Activated T-cell treated with anti-CD3 and anti-CD28 coated beads for 24 hours (primary cell): ENCODE measurements at regions not wholly inside any gene's neighbourhood (a gene's known extent, or its start where the extent isn't known, plus 50 kb on each side); places are given as distances from the start of the nearest gene placed in this dataset.
"Not testable (repeated sequence)": the region's sequence is repeated elsewhere in the genome, so short reads cannot be mapped to it uniquely, and the experiment has no call there.

Experiments used
- DNase-seq: peaks from one replicate; pipeline ENCODE4 v3.0.0-alpha.2; 2020; ENCODE audit warnings: low read depth

DNA sequence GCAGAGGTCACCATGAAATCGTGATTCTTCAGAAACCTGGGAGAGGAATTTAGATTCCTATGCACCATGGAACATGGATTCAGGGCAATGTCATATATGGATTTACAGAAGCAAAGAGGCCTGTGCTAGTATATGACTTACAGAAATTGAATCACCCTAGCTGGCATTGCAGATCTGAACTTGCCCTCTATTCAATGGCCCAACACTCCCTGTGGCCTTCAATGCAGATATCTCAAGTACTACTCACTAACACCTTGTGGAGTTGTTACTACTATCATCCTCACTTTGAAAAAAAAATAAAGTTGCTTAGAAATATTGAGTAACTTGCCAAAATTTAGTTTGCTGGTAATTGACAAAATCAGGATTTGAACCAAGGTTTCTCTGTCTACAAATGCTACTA, 305.4 kb upstream of the SLITRK1 start:
- no peak for DNase-seq

DNA sequence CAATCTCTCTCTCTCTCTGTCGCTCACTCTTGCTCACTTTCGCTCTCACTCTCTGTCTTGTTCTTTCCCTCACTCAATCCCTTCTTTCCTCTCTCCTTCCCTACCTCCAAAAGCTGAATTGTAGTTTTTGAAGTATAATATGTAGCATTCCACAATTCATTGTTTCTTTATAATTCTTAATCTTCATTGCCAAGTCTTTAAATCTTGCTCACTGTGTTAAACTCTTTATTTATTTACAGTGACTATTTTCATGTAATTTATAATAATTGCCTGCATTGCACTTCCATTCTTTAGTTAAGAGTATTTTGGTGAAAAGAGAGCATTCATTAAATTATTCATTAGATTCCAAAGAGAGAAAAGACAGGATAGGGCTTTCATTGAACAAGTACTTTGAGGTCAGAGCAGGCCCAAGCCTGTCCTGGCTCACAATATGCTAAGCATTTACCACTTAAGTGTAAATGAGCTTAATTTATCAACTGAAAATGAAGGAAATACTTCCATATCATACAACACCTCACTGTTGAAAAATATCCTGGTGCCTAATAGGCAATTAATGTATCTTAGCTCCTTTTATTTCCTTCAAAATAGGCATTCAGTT, 257.4 kb upstream of the SLITRK1 start:
- DNase-seq, result no peak

DNA sequence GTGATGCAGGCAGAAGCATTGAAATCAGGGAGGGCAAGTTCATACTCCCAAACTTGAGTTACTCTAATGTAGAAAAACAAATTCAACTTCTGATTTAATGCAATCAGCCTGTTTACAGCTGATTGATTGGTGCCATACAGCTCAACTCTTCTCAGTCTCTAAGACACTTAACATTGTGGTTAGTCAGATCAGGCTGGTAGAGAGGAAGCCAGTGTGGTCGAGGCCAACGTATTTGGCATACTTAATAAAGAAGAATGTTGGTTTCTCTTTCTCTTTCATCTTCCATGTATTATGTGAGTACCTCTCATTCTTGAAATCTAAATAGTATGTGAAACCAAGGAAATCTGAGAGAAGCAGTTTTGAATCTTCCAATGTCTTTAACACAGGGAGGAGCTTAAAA, 255.0 kb upstream of the SLITRK1 start:
- peak; percentile 27 for DNase-seq

DNA sequence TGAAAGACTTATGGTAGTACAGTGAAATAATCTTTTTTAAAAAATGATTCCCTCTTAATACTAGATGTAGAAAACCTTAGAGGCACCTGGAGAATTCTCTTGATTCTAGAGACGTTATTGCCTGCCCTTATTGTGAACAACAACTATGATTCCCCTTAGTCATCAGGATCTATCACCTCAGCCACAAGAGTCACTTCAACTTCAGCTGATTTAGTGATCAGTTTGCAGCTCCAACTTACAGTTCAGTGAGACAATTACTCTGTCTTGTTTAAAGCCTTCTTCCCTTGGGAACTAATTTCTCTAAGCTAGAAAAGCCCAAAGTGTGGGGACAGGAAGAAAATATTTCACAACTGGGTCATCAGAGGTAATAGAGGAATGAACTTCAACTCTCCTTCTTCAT, 254.3 kb upstream of the SLITRK1 start:
- no peak for DNase-seq

DNA sequence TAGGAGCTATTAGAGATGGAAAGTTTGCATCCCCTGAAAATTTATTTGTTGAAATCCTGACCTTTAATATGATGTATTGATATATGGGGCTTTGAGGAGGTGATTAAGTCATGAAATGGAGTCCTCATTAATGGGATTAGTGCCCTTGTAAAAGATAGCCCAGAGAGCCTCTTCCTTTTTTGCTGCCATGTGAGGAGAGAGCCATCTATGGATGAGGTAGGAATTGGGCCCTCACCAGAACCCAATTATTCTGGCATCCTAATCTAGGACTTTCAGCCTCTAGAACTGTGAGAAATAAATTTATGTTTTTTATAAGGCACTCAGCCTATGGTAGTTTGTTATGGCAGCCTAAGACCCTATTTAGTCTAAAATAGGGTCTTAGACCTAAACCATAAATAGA, 250.2 kb upstream of the SLITRK1 start:
- DNase-seq, result no peak

DNA sequence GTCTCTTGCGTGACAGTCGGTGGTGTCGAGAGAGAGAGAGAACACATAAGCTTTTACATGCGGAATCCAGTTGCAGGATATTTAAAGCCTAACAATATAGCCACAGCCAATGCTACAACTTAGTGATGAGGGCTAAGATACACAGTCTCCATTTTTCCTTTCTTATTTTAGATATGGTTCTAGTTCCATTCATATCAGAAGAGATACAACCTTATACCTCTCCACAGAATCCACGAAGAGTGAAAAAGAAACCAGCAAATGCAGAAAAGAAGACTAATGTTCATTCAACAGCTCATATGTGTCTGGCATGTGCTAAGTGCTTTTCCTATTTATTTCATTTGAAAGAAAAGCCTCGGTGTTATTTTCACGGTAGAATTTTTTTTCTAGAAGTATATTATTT, 249.0 kb upstream of the SLITRK1 start:
- no peak for DNase-seq

DNA sequence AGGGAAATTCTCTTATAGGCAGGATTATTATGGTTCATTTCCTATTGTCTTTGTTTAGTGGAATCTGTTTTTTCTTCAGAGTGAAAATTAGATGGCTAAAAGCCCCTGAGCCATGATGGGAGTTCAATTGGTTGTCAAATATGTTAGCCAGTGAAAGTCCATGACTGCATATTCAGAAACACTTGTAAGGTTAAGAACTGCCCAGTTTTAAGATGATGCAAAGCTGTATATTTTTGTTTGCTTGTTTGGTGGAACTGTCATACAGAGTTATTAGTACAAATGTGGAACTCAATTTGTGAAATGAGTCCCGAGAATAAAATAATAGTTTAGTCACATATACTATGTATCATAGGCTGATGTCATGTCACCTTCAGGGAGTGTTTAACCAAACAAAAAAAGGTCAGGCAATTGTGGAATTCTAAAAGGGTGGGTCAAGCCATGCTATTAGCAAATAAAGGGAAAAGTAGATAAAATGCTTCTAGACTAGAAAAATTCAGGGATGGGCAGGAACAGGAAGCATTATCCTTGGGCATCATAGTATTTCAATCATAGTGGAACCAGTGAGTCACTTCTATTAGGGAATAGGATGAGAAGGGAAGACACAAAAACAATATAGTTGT, 248.3 kb upstream of the SLITRK1 start:
- DNase-seq, result no peak

DNA sequence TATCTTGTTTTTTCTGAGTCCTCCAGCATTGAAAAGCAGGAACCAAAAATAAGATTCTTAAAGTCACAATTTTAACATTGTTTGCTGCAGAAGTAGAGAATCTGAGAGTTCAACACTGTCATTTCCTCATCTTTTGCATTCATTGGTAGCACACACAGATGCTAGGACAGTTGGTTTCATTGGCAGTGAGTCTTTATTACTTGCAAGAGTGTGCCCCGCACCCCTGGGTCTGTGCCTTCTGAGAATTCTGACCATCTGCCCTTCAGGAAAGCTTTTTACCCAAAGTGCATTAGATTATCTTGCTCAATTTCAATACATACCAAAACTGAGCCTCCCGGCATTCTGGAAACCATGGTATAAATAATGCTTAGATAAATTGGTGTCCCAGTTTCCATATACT, 247.7 kb upstream of the SLITRK1 start:
- DNase-seq, result no peak

DNA sequence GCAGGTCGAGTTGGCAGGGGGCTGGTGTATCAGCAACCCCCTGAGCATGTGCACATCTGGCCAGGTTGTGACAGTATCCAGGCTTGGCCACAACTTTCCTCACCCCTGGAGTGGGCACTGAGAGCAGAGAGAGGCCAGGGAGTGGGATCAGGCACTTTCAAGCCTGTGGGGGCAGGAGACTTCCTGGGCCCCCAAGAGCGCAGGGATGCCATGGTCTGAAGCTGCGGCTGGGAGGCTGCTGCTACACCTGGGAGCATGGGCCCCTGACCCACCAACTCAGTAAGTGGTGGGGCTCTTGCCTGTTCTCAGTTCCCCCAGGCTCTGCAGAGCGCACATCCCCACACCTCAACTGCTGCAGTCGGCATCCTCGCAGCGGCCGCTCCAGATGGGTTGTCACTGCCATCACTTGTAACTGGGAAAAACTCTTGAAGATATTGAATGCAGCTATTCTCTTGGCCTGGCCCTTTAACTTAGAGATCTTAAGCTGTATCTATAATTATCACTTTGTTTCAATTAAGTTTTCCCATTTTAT, 245.4 kb upstream of the SLITRK1 start:
- no peak for DNase-seq

DNA sequence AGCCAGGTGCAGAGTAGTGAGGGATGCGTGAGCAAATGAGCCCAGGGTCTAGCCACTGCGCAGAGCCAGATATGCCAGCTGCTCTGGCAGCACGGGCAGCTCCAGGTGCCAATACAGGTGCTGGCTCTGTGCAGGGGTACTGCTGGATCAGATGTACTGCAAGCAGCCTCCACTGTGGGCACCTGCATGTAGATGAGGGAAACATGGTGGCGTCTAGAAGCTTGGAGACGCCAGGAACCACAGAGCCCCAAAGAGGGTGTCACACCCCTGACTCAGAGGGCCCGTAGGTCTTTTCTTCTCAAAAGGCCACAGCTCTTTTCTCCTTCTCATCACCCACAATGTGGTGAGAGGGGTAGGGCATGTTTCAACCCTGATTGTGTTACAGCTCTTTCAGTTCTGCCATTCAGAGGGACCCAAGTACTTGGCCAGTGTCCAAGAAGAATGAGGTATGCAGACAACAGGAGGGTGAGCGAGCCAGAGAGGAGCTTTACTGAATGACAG, 244.4 kb upstream of the SLITRK1 start:
- DNase-seq, result no peak

DNA sequence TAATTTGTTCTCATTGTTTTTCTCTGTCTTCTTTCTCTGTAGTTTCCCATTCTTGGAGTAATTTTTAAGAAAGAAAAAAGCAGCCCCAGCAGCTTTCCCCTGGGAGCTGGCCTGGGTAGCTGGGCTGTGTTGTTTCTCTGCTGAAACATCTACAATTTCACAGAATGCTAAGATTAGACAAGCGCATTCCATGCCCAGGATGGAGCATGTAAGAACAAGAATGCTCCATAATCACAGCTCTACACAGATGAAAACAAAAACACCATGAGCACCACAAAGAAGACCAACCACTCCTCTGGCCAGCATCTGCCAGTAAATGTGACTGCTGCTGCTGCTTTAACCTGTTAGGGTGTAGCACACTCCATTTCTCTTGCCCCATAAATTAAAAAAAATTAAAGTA, 239.2 kb upstream of the SLITRK1 start:
- no peak for DNase-seq

DNA sequence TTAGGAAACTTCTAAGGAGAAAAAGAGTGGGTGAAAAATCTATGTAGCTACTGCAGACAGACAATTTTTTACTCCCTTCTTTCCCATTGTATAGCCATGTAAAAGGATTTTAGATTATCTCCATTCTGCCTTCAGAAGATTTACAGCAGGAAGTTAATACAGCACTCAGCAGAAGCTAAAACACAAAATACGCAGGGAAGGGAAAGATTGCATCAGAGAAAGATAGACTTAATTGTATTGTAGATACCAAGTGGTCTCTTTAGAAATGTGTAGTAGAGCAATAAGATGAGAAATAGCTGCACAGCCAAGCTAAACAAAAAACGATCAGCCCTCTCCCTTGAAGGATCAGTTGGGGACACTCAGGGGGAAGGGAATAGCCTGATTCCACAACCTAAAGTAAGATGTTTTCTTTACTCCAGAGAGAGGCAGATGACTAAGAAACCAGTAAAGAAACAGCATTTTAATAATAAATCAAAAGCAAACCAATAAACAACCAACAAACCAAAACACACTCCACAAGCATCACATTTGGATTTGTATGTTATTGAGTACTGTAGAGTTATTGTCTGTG, 236.7 kb upstream of the SLITRK1 start:
- DNase-seq, result no peak

DNA sequence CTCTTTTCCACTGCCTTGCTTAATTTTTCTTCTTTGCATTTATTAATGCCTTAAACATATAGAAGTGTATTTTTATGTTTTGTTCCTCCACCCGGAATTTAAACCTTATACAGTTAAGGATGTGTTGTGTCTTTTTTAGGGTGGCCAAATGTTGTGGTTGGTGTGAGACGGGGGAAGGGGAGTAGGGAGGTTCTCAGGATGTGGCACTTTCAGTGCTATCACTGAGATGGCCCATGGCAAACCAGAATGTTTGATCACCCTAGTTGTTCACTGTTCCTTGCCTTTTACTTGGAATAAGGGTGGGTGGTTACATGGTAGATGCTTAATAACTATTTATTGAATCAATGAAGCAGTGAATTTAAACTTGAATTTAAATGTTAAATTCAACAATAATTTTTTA, 216.0 kb upstream of the SLITRK1 start:
- DNase-seq, result no peak

DNA sequence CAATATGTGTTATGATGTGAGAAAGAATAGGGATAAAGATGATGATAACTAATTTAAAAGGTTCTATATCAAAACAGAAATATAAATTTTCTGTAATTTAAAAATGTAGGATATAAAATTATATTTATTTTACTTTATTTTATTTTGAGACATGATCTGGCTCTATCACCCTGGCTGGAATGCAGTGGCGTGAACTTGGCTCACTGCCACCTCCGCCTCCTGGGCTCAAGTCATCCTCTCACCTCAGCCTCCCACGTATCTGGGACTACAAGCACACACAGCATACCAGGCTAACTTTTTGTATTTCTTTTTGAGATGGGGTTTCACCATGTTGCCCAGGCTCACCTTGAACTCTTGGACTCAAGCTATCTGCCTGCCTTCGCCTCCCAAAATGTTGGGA, 214.9 kb upstream of the SLITRK1 start:
- DNase-seq, result no peak

DNA sequence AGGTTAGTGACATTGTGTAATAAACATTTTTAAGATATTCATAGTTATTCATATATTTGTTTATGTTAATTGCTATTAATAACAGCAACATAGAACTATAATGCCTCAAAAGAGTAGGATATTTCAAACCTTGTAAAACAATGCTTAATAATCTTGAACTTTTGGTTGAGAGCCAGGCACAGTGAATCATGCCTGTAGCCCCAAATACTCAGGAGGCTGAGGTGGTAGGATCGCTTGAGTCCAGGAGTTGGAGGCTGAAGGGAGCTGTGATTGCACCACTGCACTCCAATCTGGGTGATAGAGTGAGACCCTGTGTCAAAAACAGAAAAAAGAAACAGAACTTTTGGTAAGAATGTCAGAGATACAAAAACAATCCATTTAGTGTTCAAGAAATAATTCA, 213.9 kb upstream of the SLITRK1 start:
- no peak for DNase-seq

DNA sequence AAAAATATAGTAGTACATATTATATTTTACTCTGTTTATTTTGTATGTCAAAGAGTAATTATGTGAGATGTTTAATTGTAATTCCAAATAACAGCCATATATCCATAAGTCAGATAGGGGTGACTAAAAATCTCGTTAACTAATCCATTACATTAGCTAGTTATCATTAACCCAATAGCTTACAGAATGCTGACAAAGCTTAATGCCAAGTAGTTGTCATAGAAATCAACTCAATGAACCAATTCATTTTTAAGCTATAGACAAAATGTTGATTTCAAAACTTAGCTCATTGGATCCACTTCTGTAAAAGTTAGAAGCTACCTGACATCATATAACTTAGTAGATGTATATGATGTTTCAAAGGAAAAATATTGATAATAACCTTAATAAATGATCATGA, 206.7 kb upstream of the SLITRK1 start:
- no peak for DNase-seq

DNA sequence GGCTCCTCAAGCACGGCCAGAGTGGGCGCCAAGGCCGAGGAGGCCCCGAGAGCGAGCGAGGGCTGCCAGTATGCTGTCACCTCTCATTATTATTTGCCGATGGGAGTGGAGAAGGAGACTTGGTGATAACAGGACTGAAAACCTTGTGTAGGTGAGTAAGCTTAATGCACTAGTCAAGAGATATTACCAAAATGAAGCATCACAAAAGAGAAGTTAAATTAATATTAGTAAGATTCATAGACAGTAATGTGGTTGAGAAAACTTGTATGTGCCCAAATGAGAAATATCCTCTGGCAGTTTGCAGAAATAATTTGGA, 204.5 kb upstream of the SLITRK1 start:
- no peak for DNase-seq

DNA sequence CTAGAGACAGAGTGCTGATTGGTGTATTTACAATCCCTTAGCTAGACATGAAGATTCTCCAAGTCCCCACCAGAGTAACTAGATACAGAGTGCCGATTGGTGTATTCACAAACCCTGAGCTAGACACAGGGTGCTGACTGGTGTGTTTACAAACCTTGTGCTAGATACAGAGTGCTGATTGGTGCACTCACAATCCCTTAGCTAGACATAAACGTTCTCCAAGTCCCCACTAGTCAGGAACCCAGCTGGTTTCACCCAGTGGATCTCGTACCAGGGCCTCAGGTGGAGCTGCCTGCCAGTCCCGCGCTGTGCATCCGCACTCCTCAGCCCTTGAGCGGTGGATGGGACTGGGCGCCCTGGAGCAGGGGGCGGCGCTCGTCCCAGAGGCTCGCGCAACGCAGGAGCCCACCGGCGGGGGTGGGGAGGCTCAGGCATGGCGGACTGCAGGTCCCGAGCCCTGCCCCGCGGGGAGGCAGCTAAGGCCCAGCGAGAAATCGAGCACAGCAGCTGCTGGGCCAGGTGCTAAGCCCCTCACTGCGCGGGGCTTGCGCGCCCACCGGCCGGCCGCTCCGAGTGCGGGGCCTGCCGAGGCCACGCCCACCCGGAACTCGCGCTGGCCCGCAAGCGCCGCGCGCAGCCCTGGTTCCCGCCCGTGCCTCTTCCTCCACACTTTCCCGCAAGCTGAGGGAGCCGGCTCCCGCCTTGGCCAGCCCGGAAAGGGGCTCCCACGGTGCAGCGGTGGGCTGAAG, 204.0 kb upstream of the SLITRK1 start:
- not testable (repeated sequence) for DNase-seq

DNA sequence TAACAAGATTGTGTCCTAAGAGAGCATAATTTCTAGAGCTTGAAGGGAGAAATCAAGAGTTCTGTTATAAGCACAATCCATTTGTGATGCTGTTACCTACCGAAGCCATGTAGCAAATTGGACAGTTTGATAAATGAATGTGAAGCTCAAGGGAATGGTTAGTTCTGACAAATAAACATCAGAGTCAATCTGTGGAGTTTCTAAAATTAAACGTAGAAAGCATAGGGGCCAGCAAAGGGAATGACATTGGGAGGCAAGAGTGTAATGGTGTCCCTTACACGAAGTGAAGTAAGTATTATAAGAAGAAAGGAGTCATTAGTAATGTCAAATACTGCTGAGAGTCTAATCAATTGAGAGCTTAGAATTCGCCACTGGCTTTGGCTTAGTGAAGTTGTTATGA, 200.2 kb upstream of the SLITRK1 start:
- no peak for DNase-seq

DNA sequence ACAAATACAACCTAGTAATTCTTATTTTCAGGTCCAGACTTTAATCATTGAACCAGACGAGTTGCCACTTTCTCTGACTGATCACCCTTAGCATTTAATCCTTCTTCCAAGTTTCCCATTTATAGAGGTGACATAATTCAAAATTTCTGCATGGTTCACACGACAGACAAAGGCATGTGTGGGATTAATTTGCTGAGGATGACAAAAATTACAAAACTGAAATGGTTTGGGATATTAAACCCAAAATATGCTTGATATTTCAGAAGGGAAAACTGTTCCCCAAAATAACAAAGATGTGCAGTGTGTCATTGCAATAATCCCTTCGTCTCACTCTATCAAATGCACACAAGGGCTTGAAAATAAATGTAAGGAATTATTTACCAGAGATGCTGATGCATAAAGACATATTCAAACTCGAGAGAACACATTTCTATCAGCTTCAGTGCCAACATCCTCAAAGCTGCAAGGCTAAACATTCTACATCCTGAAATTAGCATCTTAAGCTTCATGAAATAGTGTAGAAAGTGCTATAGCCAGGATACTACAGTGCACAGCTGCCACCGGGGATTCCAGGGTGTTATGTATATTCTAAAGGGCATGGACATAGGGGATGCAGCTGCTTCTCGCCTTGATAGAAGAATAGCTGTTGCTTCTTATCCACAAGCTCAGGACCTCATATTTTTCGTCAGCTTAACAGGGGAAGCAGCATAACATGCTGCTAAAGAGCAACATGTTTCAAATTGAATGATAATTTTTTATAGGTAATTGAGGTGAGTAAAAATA, 198.7 kb upstream of the SLITRK1 start:
- DNase-seq, result no peak

DNA sequence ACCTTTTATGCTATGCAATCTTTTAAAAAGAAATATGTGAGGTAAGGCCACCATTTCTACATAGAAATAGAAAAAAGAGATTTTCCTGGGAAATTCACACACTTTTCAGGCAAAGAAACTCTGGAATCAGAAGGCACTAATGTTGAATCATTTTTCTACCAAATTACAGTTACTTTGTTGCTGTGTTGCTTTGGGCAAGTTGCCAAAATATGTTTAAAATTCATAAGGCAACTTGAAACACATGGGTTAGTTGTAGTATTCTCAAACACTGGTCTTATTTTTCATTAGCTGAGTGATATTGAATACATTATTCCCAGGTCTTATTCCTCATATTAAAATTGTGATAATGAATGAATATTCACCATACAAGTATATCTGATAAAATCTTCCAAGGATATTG, 195.0 kb upstream of the SLITRK1 start:
- no peak for DNase-seq

DNA sequence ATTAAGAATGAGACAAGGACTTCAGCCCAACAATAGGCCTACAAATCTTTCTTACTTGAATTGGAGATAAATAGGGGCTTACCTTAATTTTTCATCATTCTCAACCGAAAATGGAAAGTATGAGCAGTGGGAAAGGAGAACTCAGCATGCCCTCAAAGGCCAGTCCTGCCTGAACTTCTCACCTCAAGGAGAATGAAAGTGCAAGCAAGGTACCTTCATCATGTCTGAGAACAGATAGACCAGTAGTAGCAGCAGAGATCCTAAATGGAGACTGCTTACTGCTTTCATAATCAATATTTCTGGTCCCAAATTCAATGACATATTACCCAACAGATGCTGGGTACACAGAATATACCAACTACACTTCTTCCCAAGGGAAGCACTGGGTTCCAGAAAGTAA, 194.0 kb upstream of the SLITRK1 start:
- no peak for DNase-seq
